ENCODE measurements at regions not wholly inside any gene's neighbourhood (a gene's known extent, or its start where the extent isn't known, plus 50 kb on each side); places are given as distances from the start of the nearest gene placed in this dataset.

DNA sequence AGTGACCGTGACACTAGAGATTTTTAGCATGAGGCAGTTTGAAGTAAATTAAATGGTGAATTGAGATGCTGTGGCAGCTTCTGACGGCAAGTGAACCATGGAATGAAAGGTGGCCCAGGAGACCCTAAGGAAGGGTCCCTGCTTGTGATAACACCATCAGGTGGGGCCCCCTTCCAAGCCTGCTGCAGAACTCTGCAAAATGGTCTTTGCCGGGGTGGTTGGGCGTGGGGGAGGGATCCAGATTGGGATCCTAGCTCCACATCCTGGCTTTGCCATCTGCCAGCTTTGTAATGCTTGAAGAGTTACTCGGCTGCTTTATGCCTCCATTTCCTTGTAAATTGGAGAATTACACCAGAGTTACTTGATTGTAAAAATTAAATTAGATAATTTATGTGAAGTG, 222.6 kb upstream of the NFE2L3 start:
- no peak for DNase-seq (ENCODE audit: low read depth in 2 of 2)
- TF ChIP-seq CTCF (IDR thresholded peaks at IDR 0.05; ENCODE audit: low read depth, low read length), result no peak
- no peak overlapping the region for H3K4me3 ChIP-seq (replicated peaks in 1 of 2; ENCODE audit: low read depth in 2 of 2, low read length in 2 of 2)

DNA sequence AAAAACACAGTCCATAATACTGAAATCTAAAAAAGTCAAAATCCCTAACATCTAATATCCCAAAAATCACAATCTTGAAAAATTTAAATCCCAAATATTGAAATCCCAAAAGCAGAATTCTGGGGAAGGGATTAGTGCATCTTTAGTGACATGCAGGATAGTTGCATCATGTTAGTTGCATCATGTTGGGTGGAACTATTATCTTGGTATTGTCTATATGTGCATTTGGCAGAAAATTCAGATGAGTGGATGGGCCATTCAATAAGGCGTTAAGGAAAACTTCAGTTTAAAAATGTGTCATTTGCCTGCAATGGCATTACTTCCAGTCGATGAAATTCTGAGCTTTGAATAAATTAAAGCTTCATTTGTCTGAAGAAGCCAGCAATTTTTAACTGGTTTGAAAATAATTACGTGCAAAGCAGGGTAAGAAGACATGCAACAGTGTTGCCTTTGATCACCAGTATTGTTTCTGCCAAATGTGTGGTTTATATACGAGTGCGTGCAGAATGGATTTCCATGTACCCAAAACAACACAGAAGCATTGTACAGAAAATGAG, 221.4 kb upstream of the NFE2L3 start:
- no peak for DNase-seq (ENCODE audit: low read depth in 2 of 2)
- TF ChIP-seq CTCF (IDR thresholded peaks at IDR 0.05; ENCODE audit: low read depth, low read length), result no peak
- no peak overlapping the region for H3K4me3 ChIP-seq (replicated peaks in 1 of 2; ENCODE audit: low read depth in 2 of 2, low read length in 2 of 2)

DNA sequence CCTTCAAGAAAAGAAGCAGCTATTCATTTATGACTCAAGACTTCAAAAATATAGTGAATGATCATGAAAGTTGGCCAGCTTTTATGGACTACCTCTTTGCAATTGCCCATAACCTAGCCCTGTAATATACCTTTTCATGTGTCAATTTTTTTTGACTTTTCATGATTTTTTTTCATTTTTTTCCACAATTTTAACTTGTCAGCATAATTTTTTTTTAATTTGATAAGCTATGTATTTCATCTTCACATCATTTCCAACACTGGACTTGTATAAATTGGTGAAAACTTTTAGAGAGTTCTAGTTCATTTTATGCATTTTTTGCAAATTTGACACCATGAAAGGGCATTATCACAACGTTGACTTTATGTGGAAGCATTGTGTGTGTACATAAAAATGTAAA, 220.8 kb upstream of the NFE2L3 start:
- DNase-seq (ENCODE audit: low read depth in 2 of 2), result no peak

DNA sequence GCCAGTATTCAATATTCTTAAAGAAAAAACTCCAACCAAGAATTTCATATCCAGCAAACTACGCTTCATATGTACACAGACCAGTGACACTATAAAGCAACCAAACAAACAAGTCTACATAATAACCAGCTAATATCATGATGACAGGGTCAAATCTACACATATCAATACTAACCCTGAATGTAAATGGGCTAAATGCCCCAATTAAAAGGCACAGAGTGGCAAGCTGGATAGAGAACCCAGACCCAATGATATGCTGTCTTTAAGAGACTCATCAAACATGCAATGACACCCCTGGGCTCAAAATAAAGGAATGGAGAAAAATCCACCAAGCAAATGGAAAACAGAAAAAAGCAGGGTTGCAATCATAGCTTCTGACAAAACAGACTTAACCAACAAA, 218.1 kb upstream of the NFE2L3 start:
- DNase-seq (ENCODE audit: low read depth in 2 of 2), result no peak
- no peak overlapping the region for H3K4me3 ChIP-seq (replicated peaks in 1 of 2; ENCODE audit: low read depth in 2 of 2, low read length in 2 of 2)
- no peak for TF ChIP-seq CTCF (IDR thresholded peaks at IDR 0.05; ENCODE audit: low read depth, low read length)

More for the DNA sequence above, 220.8 kb upstream of the NFE2L3 start:
- H3K4me3 ChIP-seq (replicated peaks in 1 of 2; ENCODE audit: low read depth in 2 of 2, low read length in 2 of 2), result no peak overlapping the region
- TF ChIP-seq CTCF (IDR thresholded peaks at IDR 0.05; ENCODE audit: low read depth, low read length), result no peak

GRCh38 chr7:25940086-25940906, 211.7 kb upstream of the NFE2L3 start:
- H3K4me3 ChIP-seq (replicated peaks in 1 of 2; ENCODE audit: low read depth in 2 of 2, low read length in 2 of 2), result no peak overlapping the region
- DNase-seq (ENCODE audit: low read depth in 2 of 2), result no peak
- TF ChIP-seq CTCF (IDR thresholded peaks at IDR 0.05; ENCODE audit: low read depth, low read length), result no peak

DNA sequence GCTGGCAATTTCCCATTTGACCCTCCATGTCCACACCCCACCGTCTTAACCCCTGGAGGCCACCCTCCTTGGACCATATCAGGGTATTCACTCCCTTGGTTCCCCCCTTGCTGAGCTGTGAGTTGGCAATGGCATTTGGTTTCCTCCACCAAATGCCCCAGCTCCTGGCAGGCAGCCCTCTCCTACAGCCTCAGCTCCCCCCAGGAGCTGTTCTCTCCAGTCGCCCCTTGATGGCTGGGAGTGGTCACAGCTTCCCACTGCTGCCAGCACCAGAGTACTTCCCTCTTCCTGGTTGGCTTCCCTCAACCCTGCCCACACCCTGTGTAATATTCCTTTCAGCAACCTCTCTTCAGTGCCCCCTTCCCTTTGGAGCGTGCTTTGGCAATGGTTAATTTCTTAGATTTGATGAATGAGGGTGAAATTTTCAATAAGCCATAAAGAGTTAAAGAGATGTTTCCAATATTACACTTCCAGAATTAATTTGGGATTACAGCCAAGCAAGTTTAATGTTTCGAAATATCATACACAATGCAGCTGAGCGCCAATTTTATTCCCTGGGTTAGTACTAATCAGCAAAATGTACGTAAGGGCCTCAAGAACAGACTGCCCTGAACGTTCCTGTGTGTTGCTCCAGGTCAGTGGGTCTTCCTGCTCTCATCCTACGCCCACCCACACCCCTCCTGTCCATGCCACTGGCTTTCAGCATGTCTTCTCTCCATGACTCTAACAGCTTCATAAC, 207.1 kb upstream of the NFE2L3 start:
- DNase-seq (ENCODE audit: low read depth in 2 of 2), result peak in 1 of 2 donors; percentile 70
- no peak for TF ChIP-seq CTCF (IDR thresholded peaks at IDR 0.05; ENCODE audit: low read depth, low read length)
- H3K4me3 ChIP-seq (replicated peaks in 1 of 2; ENCODE audit: low read depth in 2 of 2, low read length in 2 of 2), result no peak overlapping the region
